22Rv1 (cell line): ENCODE measurements at regions not wholly inside any gene's neighbourhood (a gene's known extent, or its start where the extent isn't known, plus 50 kb on each side); places are given as distances from the start of the nearest gene placed in this dataset.
"Not testable (repeated sequence)": the region's sequence is repeated elsewhere in the genome, so short reads cannot be mapped to it uniquely, and the experiment has no call there.

Source experiments
- ZFX ChIP-seq: fragments of 450-650 bp; IDR thresholded peaks from 2 replicates; pipeline ENCODE4 v1.6.1; 2017; ENCODE audit warnings: antibody characterized with exemption, borderline replicate concordance
- TF ChIP-seq, protein P1 (sequence below): fragments of 450-650 bp; IDR thresholded peaks from 2 replicates; pipeline ENCODE4 v1.5.1; 2017; ENCODE audit warnings: mild to moderate bottlenecking

DNA sequence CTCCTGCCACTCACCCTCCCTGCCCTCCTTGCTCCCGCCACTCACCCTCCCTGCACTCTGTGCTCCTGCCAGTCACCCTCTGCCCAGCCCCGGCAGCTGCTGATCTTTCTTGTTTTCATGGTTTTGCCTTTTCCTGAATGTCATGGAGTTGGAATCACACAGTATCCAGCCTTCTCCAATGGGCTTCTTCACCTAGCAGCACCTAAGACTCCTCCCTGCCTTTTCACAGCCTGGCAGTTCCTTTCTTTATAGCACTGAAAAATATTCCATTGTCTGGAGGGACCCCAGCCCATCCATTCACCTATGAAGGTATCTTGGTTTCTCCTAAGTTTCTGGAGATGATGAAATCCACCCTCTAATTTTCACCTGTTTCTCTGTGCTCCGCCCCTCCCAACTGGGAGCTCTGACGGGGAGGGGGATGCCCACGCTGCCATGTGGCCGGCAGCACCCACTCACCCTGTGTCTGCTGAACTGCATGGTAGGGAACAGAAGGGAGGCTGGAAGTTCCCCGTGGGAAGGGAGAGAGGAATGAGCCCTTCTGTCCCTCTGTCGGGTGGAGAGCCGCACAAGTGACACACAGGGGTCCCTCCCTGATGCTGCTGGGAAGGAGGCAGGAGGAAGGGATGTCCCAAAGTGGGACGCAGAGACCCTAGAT lies 144.9 kb upstream of the ZNF469 start:
- TF ChIP-seq, protein P1, sequence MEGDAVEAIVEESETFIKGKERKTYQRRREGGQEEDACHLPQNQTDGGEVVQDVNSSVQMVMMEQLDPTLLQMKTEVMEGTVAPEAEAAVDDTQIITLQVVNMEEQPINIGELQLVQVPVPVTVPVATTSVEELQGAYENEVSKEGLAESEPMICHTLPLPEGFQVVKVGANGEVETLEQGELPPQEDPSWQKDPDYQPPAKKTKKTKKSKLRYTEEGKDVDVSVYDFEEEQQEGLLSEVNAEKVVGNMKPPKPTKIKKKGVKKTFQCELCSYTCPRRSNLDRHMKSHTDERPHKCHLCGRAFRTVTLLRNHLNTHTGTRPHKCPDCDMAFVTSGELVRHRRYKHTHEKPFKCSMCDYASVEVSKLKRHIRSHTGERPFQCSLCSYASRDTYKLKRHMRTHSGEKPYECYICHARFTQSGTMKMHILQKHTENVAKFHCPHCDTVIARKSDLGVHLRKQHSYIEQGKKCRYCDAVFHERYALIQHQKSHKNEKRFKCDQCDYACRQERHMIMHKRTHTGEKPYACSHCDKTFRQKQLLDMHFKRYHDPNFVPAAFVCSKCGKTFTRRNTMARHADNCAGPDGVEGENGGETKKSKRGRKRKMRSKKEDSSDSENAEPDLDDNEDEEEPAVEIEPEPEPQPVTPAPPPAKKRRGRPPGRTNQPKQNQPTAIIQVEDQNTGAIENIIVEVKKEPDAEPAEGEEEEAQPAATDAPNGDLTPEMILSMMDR, result not testable (repeated sequence)
- TF ChIP-seq ZFX, result not testable (repeated sequence)
